ENCODE measurements at regions not wholly inside any gene's neighbourhood (a gene's known extent, or its start where the extent isn't known, plus 50 kb on each side); places are given as distances from the start of the nearest gene placed in this dataset.

DNA sequence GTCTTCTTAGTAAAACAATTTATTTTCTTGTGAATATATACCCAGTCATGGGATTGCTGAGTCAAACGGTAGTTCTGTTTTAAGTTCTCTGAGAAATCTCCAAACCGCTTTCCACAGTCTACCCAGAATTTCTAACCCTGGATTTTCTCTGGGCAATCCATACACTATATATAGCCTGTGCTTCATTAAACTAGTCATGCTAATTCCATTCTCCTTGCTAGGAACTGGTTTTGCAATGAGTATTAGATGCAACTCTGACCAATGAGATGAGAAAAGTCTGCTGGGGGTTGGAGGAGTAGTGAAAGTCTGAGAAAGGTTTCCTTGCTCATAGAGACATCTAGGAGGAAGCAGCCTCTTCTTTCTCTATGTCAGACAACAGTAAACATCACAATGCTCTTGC is 196.1 kb upstream of the CDKN3 start:
- Histone ChIP-seq H3K4me3 (no peak overlapping the region), H4K20me1 (ENCODE audit: insufficient read depth) (no peaks in the 10 kb centered on the region), H3F3A (ENCODE audit: insufficient read depth) (peaks cover 19% of the 10 kb centered on the region; the same call in 1 of the 2 replicates), H3K27ac (peak overlapping the region; percentile 78), H3K9ac (peak overlapping the region; percentile 23; the same call in 1 of the 2 replicates), H3K4me2 (ENCODE audit: unreplicated experiment) (no peak overlapping the region), H3K4me1 (ENCODE audit: insufficient read depth) (peaks cover 11% of the 10 kb centered on the region), H3K9me3 (ENCODE audit: low read depth) (no peaks in the 10 kb centered on the region), H3K9me2 (ENCODE audit: insufficient read depth) (no peaks in the 10 kb centered on the region), H3K27me3 (replicated peaks; ENCODE audit: insufficient read depth) (no peaks in the 10 kb centered on the region), H2AFZ (peak overlapping the region; percentile 29; the same call in 1 of the 2 replicates), H3K79me2 (ENCODE audit: insufficient read depth) (no peaks in the 10 kb centered on the region), H3K36me3 (ENCODE audit: low read depth) (no peaks in the 10 kb centered on the region)
- WGBS, 2 experiments (ENCODE audit: low coverage in 1 of 2, low lambda C conversion rate in 2 of 2, missing lambda C conversion rate in 2 of 2): 34 to 61% methylated on average over 2 of the region's 2 CpGs
- peak; percentile 91 for DNase-seq
- in situ Hi-C loops (cut with MboI): no loop called here
- TF ChIP-seq EZH2phosphoT487 (IDR thresholded peaks at IDR 0.05; ENCODE audit: insufficient read depth, low read depth): no peak
- no peak for TF ChIP-seq EZH2 (IDR thresholded peaks at IDR 0.05; ENCODE audit: insufficient read depth, poor library complexity, severe bottlenecking)

DNA sequence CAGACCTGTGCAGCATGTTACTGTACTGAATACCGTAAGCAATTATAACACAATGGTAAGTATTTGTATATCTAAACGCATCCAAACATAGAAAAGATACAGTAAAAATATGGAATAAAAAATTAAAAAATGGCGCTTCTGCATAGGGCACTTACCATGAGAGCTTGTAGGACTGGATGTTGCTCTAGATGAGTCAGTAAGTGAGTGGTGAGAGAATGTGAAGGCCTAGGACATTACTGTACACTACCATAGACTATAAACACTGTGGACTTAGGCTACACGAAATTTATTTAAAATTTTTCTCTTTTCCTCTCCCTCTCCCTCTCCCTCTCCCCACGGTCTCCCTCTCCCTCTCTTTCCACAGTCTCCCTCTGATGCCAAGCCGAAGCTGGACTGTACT is 194.5 kb upstream of the CDKN3 start:
- peak; percentile 48 for DNase-seq
- TF ChIP-seq EZH2 (IDR thresholded peaks at IDR 0.05; ENCODE audit: insufficient read depth, poor library complexity, severe bottlenecking) (no peak), EZH2phosphoT487 (IDR thresholded peaks at IDR 0.05; ENCODE audit: insufficient read depth, low read depth) (no peak)
- WGBS, 2 experiments (ENCODE audit: low coverage in 1 of 2, low lambda C conversion rate in 2 of 2, missing lambda C conversion rate in 2 of 2): 78 to 81% methylated on average over 5 to 6 of the region's 6 CpGs

DNA sequence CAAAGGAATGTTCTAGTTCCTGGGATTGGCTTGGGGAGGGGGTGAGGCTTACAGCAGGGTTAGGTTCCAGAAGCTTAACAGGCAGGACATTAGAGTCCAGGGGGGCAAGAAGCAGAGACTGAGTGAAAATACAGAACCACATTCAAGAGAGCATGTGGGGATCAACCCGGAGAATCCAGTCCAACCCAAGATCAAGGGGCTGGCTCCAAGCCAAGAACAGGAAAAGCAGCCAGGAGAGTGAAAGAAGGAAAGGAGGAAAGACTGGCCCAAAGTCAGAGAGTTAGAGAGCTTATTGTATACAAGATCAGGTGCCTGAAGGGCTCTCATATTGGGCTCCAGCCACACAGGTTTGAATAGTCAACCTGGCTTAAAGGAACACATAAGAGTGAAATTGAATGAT is 190.3 kb upstream of the CDKN3 start:
- Histone ChIP-seq H3K4me3 (no peak overlapping the region), H3K4me1 (ENCODE audit: insufficient read depth) (peaks cover 53% of the 10 kb centered on the region), H3K9ac (no peak overlapping the region), H3K9me3 (ENCODE audit: low read depth) (no peaks in the 10 kb centered on the region), H3K36me3 (ENCODE audit: low read depth) (no peaks in the 10 kb centered on the region), H3F3A (ENCODE audit: insufficient read depth) (peaks cover 51% of the 10 kb centered on the region), H3K27ac (peak overlapping the region; percentile 66), H2AFZ (no peak overlapping the region), H3K27me3 (replicated peaks; ENCODE audit: insufficient read depth) (no peaks in the 10 kb centered on the region), H3K4me2 (ENCODE audit: unreplicated experiment) (peak overlapping the region; percentile 19), H4K20me1 (ENCODE audit: insufficient read depth) (no peaks in the 10 kb centered on the region), H3K9me2 (ENCODE audit: insufficient read depth) (no peaks in the 10 kb centered on the region), H3K79me2 (ENCODE audit: insufficient read depth) (no peaks in the 10 kb centered on the region)
- in situ Hi-C loops (cut with MboI): no loop called here
- WGBS, 2 experiments (ENCODE audit: low coverage in 1 of 2, low lambda C conversion rate in 2 of 2, missing lambda C conversion rate in 2 of 2): 7 to 11% methylated on average over 1 of the region's 1 CpG
- TF ChIP-seq EZH2 (IDR thresholded peaks at IDR 0.05; ENCODE audit: insufficient read depth, poor library complexity, severe bottlenecking) (no peak), EZH2phosphoT487 (IDR thresholded peaks at IDR 0.05; ENCODE audit: insufficient read depth, low read depth) (no peak)
- no peak for DNase-seq

More for the DNA sequence above, 194.5 kb upstream of the CDKN3 start:
- Histone ChIP-seq H3K4me3 (no peak overlapping the region), H3K36me3 (ENCODE audit: low read depth) (no peaks in the 10 kb centered on the region), H4K20me1 (ENCODE audit: insufficient read depth) (no peaks in the 10 kb centered on the region), H3K9me2 (ENCODE audit: insufficient read depth) (no peaks in the 10 kb centered on the region), H2AFZ (no peak overlapping the region), H3K9ac (no peak overlapping the region), H3K9me3 (ENCODE audit: low read depth) (no peaks in the 10 kb centered on the region), H3K4me1 (ENCODE audit: insufficient read depth) (peaks cover 23% of the 10 kb centered on the region), H3F3A (ENCODE audit: insufficient read depth) (peaks cover 31% of the 10 kb centered on the region), H3K4me2 (ENCODE audit: unreplicated experiment) (no peak overlapping the region), H3K79me2 (ENCODE audit: insufficient read depth) (no peaks in the 10 kb centered on the region), H3K27me3 (replicated peaks; ENCODE audit: insufficient read depth) (no peaks in the 10 kb centered on the region), H3K27ac (no peak overlapping the region)
- in situ Hi-C loops (cut with MboI): no loop called here

GRCh38 chr14:54207075-54207474 is 189.7 kb upstream of the CDKN3 start:
- Histone ChIP-seq H3K4me3 (no peak overlapping the region), H3K4me2 (ENCODE audit: unreplicated experiment) (peak overlapping the region; percentile 19), H3K27me3 (replicated peaks; ENCODE audit: insufficient read depth) (no peaks in the 10 kb centered on the region), H2AFZ (no peak overlapping the region), H3K9me3 (ENCODE audit: low read depth) (no peaks in the 10 kb centered on the region), H3K79me2 (ENCODE audit: insufficient read depth) (no peaks in the 10 kb centered on the region), H3K27ac (peak overlapping the region; percentile 66), H4K20me1 (ENCODE audit: insufficient read depth) (no peaks in the 10 kb centered on the region), H3K4me1 (ENCODE audit: insufficient read depth) (peaks cover 57% of the 10 kb centered on the region), H3F3A (ENCODE audit: insufficient read depth) (peaks cover 57% of the 10 kb centered on the region), H3K9me2 (ENCODE audit: insufficient read depth) (no peaks in the 10 kb centered on the region), H3K9ac (no peak overlapping the region), H3K36me3 (ENCODE audit: low read depth) (no peaks in the 10 kb centered on the region)
- whole genome bisulfite sequencing, 2 experiments (ENCODE audit: low coverage in 1 of 2, low lambda C conversion rate in 2 of 2, missing lambda C conversion rate in 2 of 2): 35 to 49% methylated on average over 2 of the region's 2 CpGs
- TF ChIP-seq EZH2phosphoT487 (IDR thresholded peaks at IDR 0.05; ENCODE audit: insufficient read depth, low read depth) (no peak), EZH2 (IDR thresholded peaks at IDR 0.05; ENCODE audit: insufficient read depth, poor library complexity, severe bottlenecking) (no peak)
- in situ Hi-C loops (cut with MboI): no loop called here
- peak; percentile 59 for DNase-seq

Measured in GM23248 (cell line).